ENCODE measurements at regions not wholly inside any gene's neighbourhood (a gene's known extent, or its start where the extent isn't known, plus 50 kb on each side); places are given as distances from the start of the nearest gene placed in this dataset.

- Histone ChIP-seq H4K91ac (replicated peaks; ENCODE audit: insufficient read length, low read length) (no peak overlapping the region), H2AFZ (ENCODE audit: low read length) (no peak overlapping the region), H3K27ac (ENCODE audit: low read depth, low read length) (no peak overlapping the region), H3K23ac (ENCODE audit: insufficient read length) (no peak overlapping the region), H3K4ac (replicated peaks; ENCODE audit: insufficient read length, low read depth, low read length) (no peak overlapping the region), H4K5ac (ENCODE audit: insufficient read length, low read depth, low read length) (no peak overlapping the region), H4K20me1 (replicated peaks in 1 of 2; ENCODE audit: control insufficient read depth in 1 of 2, insufficient read depth in 2 of 2, low read length in 2 of 2) (no peaks in the 10 kb centered on the region), H3K27me3 (replicated peaks in 1 of 4; ENCODE audit: control insufficient read depth in 3 of 4, extremely low read depth in 1 of 4, insufficient read depth in 3 of 4, low read length in 3 of 4) (no peaks in the 10 kb centered on the region), H3K9me3 (ENCODE audit: insufficient read depth in 2 of 2, low read depth in 1 of 2, low read length in 1 of 2) (no peaks in the 10 kb centered on the region), H2BK12ac (ENCODE audit: low read depth, low read length) (no peak overlapping the region), H2BK120ac (replicated peaks; ENCODE audit: low read depth, low read length) (no peak overlapping the region), H3K4me1 (replicated peaks in 1 of 4; ENCODE audit: control insufficient read depth in 3 of 4, insufficient read depth in 4 of 4, low read length in 3 of 4) (no peaks in the 10 kb centered on the region; a peak in 2 of 7 replicates), H3K79me1 (ENCODE audit: low read depth, low read length) (no peaks in the 10 kb centered on the region; the same call in 1 of the 2 replicates), H3K14ac (ENCODE audit: insufficient read length) (no peak overlapping the region), H4K8ac (ENCODE audit: extremely low read depth, insufficient read depth, low read length) (no peak overlapping the region), H3K9ac (replicated peaks in 1 of 4; ENCODE audit: extremely low read depth in 1 of 4, low read depth in 3 of 4, low read length in 3 of 4) (no peak overlapping the region), H3K4me2 (ENCODE audit: insufficient read depth in 1 of 2, low read depth in 2 of 2, low read length in 2 of 2) (no peak overlapping the region), H2AK5ac (ENCODE audit: low read depth, low read length) (no peak overlapping the region), H2BK5ac (ENCODE audit: low read depth, low read length) (no peak overlapping the region), H3K36me3 (ENCODE audit: control insufficient read depth in 2 of 4, insufficient read depth in 4 of 4, low read length in 3 of 4) (no peaks in the 10 kb centered on the region), H2BK15ac (ENCODE audit: low read length) (0 out of 2 replicates have a peak overlapping the region, but pooled peaks have one; percentile 29), H3K18ac (ENCODE audit: extremely low read depth, low read length) (no peak overlapping the region), H3K56ac (replicated peaks; ENCODE audit: insufficient read length, low read depth, low read length) (no peak overlapping the region), H2BK20ac (ENCODE audit: low read length) (no peak overlapping the region), H3K4me3 (ENCODE audit: extremely low read depth in 1 of 4, insufficient read depth in 2 of 4, low read depth in 3 of 4, low read length in 4 of 4) (no peak overlapping the region), H3K23me2 (ENCODE audit: low read depth, low read length) (no peaks in the 10 kb centered on the region), H3K79me2 (ENCODE audit: control insufficient read depth in 1 of 2, insufficient read depth in 2 of 2, low read length in 2 of 2) (no peaks in the 10 kb centered on the region)
- ChIA-PET CTCF (ENCODE audit: partially characterized antibody) (interaction anchor here (1.4 kb wide), 1 partner anchor 9 kb away, joined by 3 read pairs; no protein-coding TSS in a partner anchor), POLR2A (ENCODE audit: partially characterized antibody) (no interaction called here)
- whole genome bisulfite sequencing, 2 experiments (ENCODE audit: extremely low coverage in 1 of 2, insufficient coverage in 1 of 2, insufficient read length in 1 of 2, insufficient replicate concordance in 2 of 2, low coverage in 1 of 2, low lambda C conversion rate in 2 of 2, missing lambda C conversion rate in 1 of 2): 93% methylated on average over 26 of the region's 26 CpGs; no CpG with 5 or more reads in 1 of the 2 experiments
- DNase-seq (ENCODE audit: low read depth in 1 of 2, low spot score in 2 of 2) (no peak), FAIRE-seq (no peak)
- TF ChIP-seq NANOG (IDR thresholded peaks at IDR 0.05; ENCODE audit: insufficient read depth, low read depth, low read length, poor library complexity, severe bottlenecking): no peak
- TF ChIP-seq NRF1 (IDR thresholded peaks at IDR 0.05; ENCODE audit: low read depth, low read length): no peak
- no peak for TF ChIP-seq TCF12 (IDR thresholded peaks at IDR 0.05; ENCODE audit: low read depth, low read length)
- TF ChIP-seq ASH2L (IDR thresholded peaks at IDR 0.05; ENCODE audit: low read length): no peak
- TF ChIP-seq ATF3 (IDR thresholded peaks at IDR 0.05; ENCODE audit: insufficient read depth, low read depth, low read length): no peak
- no peak for TF ChIP-seq POLR2A (IDR thresholded peaks at IDR 0.05; ENCODE audit: control extremely low read depth in 1 of 2, low read depth in 2 of 2, low read length in 2 of 2)
- TF ChIP-seq HDAC2 (IDR thresholded peaks at IDR 0.05; ENCODE audit: borderline replicate concordance in 1 of 2, low read depth in 2 of 2, low read length in 2 of 2): no peak
- no peak for TF ChIP-seq HDAC6 (IDR thresholded peaks at IDR 0.05; ENCODE audit: low read depth, low read length)
- no peak for TF ChIP-seq CBX8 (IDR thresholded peaks at IDR 0.05; ENCODE audit: borderline replicate concordance, low read depth, low read length)
- no peak for TF ChIP-seq SIN3A (conservative IDR thresholded peaks at IDR 0.05 in 1 of 2, IDR thresholded peaks at IDR 0.05 in 1 of 2; ENCODE audit: low read depth in 1 of 2, low read length in 2 of 2)
- TF ChIP-seq BACH1 (IDR thresholded peaks at IDR 0.05; ENCODE audit: low read length): no peak
- no peak for TF ChIP-seq KDM4A (IDR thresholded peaks at IDR 0.05; ENCODE audit: low read depth, low read length, severe bottlenecking)
- TF ChIP-seq KDM5A (IDR thresholded peaks at IDR 0.05; ENCODE audit: low read length): no peak
Observed at GRCh38 chr5:3346111-3346820, 249.4 kb upstream of the IRX1 start.
